Suppressor macrophage treated with lipopolysaccharide for 4 hours (primary cell): ENCODE measurements at regions not wholly inside any gene's neighbourhood (a gene's known extent, or its start where the extent isn't known, plus 50 kb on each side); places are given as distances from the start of the nearest gene placed in this dataset.
A peak's percentile ranks its signal among the peaks of the same experiment; 100 is the strongest.
"Not testable (repeated sequence)": the region's sequence is repeated elsewhere in the genome, so short reads cannot be mapped to it uniquely, and the experiment has no call there.

Experiments
- DNase-seq: peaks from one replicate; pipeline ENCODE4 v3.0.0-alpha.2; 2020

GRCh38 chr18:8970843-8971242, 131.7 kb upstream of the NDUFV2 start:
- no peak for DNase-seq

- DNase-seq: no peak
Observed at GRCh38 chr18:8972116-8972515, 130.4 kb upstream of the NDUFV2 start.

GRCh38 chr18:8974279-8974678, 128.2 kb upstream of the NDUFV2 start:
- DNase-seq: no peak

GRCh38 chr18:8974696-8975095, 127.8 kb upstream of the NDUFV2 start:
- no peak for DNase-seq

- DNase-seq: no peak
Observed at GRCh38 chr18:8975624-8976023, 126.9 kb upstream of the NDUFV2 start.

GRCh38 chr18:8976606-8977005, 125.9 kb upstream of the NDUFV2 start:
- DNase-seq: no peak

GRCh38 chr18:8977166-8977565, 125.3 kb upstream of the NDUFV2 start:
- DNase-seq: no peak

- no peak for DNase-seq
Observed at GRCh38 chr18:8977701-8978100, 124.8 kb upstream of the NDUFV2 start.

GRCh38 chr18:8978394-8978793, 124.1 kb upstream of the NDUFV2 start:
- no peak for DNase-seq

GRCh38 chr18:8979258-8979988, 123.1 kb upstream of the NDUFV2 start:
- DNase-seq: no peak

GRCh38 chr18:8980496-8980895, 122.0 kb upstream of the NDUFV2 start:
- no peak for DNase-seq

GRCh38 chr18:8980918-8981317, 121.6 kb upstream of the NDUFV2 start:
- no peak for DNase-seq

GRCh38 chr18:8982416-8983183, 119.9 kb upstream of the NDUFV2 start:
- DNase-seq: peak; percentile 26

GRCh38 chr18:8983195-8983594, 119.3 kb upstream of the NDUFV2 start:
- DNase-seq: no peak

- DNase-seq: no peak
Observed at GRCh38 chr18:8984131-8984721, 118.3 kb upstream of the NDUFV2 start.

- no peak for DNase-seq
Observed at GRCh38 chr18:8987241-8987640, 115.3 kb upstream of the NDUFV2 start.

- peak; percentile 69 for DNase-seq
Observed at GRCh38 chr18:8988260-8988871, 114.1 kb upstream of the NDUFV2 start.

GRCh38 chr18:8989017-8989416, 113.5 kb upstream of the NDUFV2 start:
- no peak for DNase-seq

- DNase-seq: no peak
Observed at GRCh38 chr18:8989855-8990254, 112.6 kb upstream of the NDUFV2 start.

- DNase-seq: no peak
Observed at GRCh38 chr18:8990276-8991031, 112.0 kb upstream of the NDUFV2 start.

GRCh38 chr18:8991155-8991554, 111.3 kb upstream of the NDUFV2 start:
- DNase-seq: no peak

- not testable (repeated sequence) for DNase-seq
Observed at GRCh38 chr18:8992500-8992899, 110.0 kb upstream of the NDUFV2 start.

GRCh38 chr18:8994603-8995002, 107.9 kb upstream of the NDUFV2 start:
- DNase-seq: no peak
